ENCODE measurements at regions not wholly inside any gene's neighbourhood (a gene's known extent, or its start where the extent isn't known, plus 50 kb on each side); places are given as distances from the start of the nearest gene placed in this dataset.

DNA sequence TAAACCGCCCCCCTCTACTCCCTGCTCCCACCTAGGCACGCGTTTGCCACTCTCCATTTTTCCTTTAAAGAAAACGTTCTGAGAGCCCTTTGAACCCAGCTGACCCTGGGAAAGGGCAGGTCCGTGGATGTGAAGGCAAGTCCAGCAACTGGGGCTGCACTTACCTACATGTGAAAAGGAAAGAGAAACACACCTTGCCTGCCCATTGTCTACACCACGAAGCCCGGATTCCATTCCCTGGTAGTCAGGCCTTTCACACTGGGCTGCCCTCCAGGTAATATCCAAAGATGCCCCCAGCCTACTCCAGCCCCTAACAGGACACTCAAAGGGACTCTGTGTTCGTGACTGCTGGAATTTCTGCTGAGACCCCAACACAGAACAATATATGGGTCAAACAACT, 94.4 kb downstream of the CD83 start (continued):
- TF ChIP-seq, protein P1, sequence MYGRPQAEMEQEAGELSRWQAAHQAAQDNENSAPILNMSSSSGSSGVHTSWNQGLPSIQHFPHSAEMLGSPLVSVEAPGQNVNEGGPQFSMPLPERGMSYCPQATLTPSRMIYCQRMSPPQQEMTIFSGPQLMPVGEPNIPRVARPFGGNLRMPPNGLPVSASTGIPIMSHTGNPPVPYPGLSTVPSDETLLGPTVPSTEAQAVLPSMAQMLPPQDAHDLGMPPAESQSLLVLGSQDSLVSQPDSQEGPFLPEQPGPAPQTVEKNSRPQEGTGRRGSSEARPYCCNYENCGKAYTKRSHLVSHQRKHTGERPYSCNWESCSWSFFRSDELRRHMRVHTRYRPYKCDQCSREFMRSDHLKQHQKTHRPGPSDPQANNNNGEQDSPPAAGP (tag by site-specific recombination; IDR thresholded peaks at IDR 0.05), result no peak
- TF ChIP-seq, protein P2, sequence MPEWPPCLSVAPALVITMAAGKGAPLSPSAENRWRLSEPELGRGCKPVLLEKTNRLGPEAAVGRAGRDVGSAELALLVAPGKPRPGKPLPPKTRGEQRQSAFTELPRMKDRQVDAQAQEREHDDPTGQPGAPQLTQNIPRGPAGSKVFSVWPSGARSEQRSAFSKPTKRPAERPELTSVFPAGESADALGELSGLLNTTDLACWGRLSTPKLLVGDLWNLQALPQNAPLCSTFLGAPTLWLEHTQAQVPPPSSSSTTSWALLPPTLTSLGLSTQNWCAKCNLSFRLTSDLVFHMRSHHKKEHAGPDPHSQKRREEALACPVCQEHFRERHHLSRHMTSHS (tag by site-specific recombination; IDR thresholded peaks at IDR 0.05), result no peak
- TF ChIP-seq, protein P3, sequence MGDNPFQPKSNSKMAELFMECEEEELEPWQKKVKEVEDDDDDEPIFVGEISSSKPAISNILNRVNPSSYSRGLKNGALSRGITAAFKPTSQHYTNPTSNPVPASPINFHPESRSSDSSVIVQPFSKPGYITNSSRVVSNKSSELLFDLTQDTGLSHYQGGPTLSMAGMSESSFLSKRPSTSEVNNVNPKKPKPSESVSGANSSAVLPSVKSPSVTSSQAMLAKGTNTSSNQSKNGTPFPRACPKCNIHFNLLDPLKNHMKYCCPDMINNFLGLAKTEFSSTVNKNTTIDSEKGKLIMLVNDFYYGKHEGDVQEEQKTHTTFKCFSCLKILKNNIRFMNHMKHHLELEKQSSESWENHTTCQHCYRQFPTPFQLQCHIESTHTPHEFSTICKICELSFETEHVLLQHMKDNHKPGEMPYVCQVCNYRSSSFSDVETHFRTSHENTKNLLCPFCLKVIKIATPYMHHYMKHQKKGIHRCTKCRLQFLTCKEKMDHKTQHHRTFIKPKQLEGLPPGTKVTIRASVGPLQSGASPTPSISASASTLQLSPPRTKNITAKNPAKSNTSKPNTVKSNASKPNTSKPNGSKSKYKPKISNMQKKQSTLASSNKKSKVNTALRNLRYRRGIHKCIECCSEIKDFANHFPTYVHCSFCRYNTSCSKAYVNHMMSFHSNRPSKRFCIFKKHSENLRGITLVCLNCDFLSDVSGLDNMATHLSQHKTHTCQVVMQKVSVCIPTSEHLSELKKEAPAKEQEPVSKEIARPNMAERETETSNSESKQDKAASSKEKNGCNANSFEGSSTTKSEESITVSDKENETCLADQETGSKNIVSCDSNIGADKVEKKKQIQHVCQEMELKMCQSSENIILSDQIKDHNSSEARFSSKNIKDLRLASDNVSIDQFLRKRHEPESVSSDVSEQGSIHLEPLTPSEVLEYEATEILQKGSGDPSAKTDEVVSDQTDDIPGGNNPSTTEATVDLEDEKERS (tag by site-specific recombination; IDR thresholded peaks at IDR 0.05), result no peak
- TF ChIP-seq ZNF366 (tag by site-specific recombination; conservative IDR thresholded peaks at IDR 0.05) (no peak), ZNF132 (tag by site-specific recombination; IDR thresholded peaks at IDR 0.05; ENCODE audit: borderline replicate concordance) (no peak), ZFHX2 (tag by site-specific recombination; conservative IDR thresholded peaks at IDR 0.05) (no peak), ZNF354C (tag by site-specific recombination; IDR thresholded peaks at IDR 0.05; ENCODE audit: borderline replicate concordance, low read depth) (no peak), ZNF830 (tag by site-specific recombination; IDR thresholded peaks at IDR 0.05; ENCODE audit: low read depth) (no peak)
- TF ChIP-seq, protein P4, sequence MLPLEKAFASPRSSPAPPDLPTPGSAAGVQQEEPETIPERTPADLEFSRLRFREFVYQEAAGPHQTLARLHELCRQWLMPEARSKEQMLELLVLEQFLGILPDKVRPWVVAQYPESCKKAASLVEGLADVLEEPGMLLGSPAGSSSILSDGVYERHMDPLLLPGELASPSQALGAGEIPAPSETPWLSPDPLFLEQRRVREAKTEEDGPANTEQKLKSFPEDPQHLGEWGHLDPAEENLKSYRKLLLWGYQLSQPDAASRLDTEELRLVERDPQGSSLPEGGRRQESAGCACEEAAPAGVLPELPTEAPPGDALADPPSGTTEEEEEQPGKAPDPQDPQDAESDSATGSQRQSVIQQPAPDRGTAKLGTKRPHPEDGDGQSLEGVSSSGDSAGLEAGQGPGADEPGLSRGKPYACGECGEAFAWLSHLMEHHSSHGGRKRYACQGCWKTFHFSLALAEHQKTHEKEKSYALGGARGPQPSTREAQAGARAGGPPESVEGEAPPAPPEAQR (tag by site-specific recombination; IDR thresholded peaks at IDR 0.05), result no peak

DNA sequence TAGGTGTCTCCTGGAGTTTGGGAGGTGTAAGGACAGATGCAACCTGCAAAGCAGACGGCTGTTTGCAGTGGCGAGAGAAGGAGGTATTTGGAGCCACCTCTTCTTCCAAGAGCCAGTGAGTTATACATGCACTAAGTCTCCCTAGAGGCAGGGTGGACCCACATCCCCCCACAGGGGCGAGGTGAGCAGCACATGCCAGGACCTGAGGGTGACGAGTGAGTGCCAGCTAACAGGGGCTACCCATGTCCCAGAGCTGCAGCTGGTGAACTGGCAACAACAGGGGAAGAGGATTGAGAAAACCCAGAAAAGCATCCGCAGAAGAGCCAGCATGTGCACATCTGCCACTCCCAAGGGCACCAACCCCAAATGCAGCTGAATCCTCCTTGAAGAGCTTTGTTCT, 95.1 kb downstream of the CD83 start:
- POLR2A ChIA-PET, result interaction anchor here (0.6 kb wide), 1 partner anchor 731 kb away, joined by 4 read pairs; no protein-coding TSS in a partner anchor
- CTCF ChIA-PET, result no interaction called here

DNA sequence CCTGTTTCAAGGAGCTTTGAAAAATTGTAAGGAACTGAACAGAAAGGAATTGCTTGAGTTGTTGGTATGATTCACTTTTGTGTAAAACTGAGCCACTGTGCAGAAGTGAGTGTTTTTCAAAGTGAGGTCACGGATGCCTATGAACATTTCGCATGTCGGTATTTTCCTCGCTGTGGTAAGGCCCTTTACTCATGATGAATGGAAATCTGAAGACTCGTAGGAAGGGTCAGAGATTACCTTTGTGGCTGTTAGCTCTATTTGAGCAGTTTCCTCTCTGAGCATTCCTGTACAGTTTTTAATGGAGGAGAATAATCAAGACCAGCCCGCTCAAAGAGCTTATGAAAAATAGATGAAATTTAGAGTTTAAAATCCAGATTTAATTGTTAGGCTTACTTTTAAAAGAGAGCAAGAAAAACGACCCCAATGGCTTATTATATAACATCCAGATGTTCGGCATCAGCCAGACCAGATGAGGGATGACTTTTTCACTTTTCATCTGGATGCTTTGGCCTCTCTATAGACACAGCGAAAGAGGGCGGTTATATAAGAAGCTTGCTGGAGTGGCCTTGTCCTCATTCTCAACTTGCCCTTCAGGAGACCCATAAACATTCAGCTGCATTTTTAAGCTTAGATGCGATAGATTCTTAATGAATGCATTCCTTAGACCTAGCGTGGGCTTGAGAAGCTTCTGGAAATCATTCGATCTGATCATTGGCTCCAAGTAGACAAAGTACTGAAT, 99.5 kb downstream of the CD83 start:
- CTCF ChIA-PET, result interaction anchor here (0.6 to 1.5 kb wide), 6 partner anchors 100 to 1407 kb away, joined by 3 to 4 read pairs (median 3); no protein-coding TSS in a partner anchor

More for the DNA sequence above, 95.1 kb downstream of the CD83 start:
- no peak overlapping the region for H3K4me3 ChIP-seq (ENCODE audit: low read depth, low read length)
- peaks cover 7% of the 10 kb centered on the region; the same call in 1 of the 2 replicates for H3K4me1 ChIP-seq (ENCODE audit: control insufficient read depth, insufficient read depth, low read length)
- H3K9me3 ChIP-seq (ENCODE audit: control insufficient read depth, insufficient read depth, low read depth, low read length), result no peaks in the 10 kb centered on the region
- no peaks in the 10 kb centered on the region for H3K36me3 ChIP-seq (ENCODE audit: control insufficient read depth in 2 of 2, insufficient read depth in 1 of 2, low read length in 2 of 2)
- no peak overlapping the region for H3K27ac ChIP-seq (ENCODE audit: extremely low read depth, low read depth, low read length)
- TF ChIP-seq ZNF660 (tag by site-specific recombination; IDR thresholded peaks at IDR 0.05), result no peak
- no peak for TF ChIP-seq ZNF214 (tag by site-specific recombination; IDR thresholded peaks at IDR 0.05; ENCODE audit: borderline replicate concordance)
- TF ChIP-seq ZNF354C (tag by site-specific recombination; IDR thresholded peaks at IDR 0.05; ENCODE audit: borderline replicate concordance, low read depth), result no peak
- TF ChIP-seq ZNF776 (tag by site-specific recombination; IDR thresholded peaks at IDR 0.05; ENCODE audit: borderline replicate concordance), result no peak
- no peak for TF ChIP-seq SP2 (tag by site-specific recombination; IDR thresholded peaks at IDR 0.05)
- no peak for TF ChIP-seq HOXA7 (CRISPR knock-in tag; IDR thresholded peaks at IDR 0.05; ENCODE audit: borderline replicate concordance)
- TF ChIP-seq ZFP41 (tag by site-specific recombination; IDR thresholded peaks at IDR 0.05; ENCODE audit: borderline replicate concordance), result no peak
- TF ChIP-seq ZNF561 (tag by site-specific recombination; IDR thresholded peaks at IDR 0.05; ENCODE audit: borderline replicate concordance), result no peak
- TF ChIP-seq EGR2 (tag by site-specific recombination; IDR thresholded peaks at IDR 0.05; ENCODE audit: low read depth), result no peak
- no peak for TF ChIP-seq SETDB1 (IDR thresholded peaks at IDR 0.05; ENCODE audit: insufficient read length, low read length)
- TF ChIP-seq OVOL3 (tag by site-specific recombination; IDR thresholded peaks at IDR 0.05), result no peak
- TF ChIP-seq ZNF16 (tag by site-specific recombination; IDR thresholded peaks at IDR 0.05; ENCODE audit: low read depth), result no peak
- no peak for TF ChIP-seq ZNF404 (tag by site-specific recombination; IDR thresholded peaks at IDR 0.05)
- TF ChIP-seq ZSCAN16 (tag by site-specific recombination; IDR thresholded peaks at IDR 0.05), result no peak
- no peak for TF ChIP-seq ZNF785 (tag by site-specific recombination; IDR thresholded peaks at IDR 0.05)
- no peak for TF ChIP-seq ZNF670 (tag by site-specific recombination; IDR thresholded peaks at IDR 0.05; ENCODE audit: low read depth)

More for the DNA sequence above, 99.5 kb downstream of the CD83 start:
- POLR2A ChIA-PET, result no interaction called here
- H3K9me3 ChIP-seq (ENCODE audit: control insufficient read depth, insufficient read depth, low read depth, low read length), result no peaks in the 10 kb centered on the region
- no peaks in the 10 kb centered on the region for H3K36me3 ChIP-seq (ENCODE audit: control insufficient read depth in 2 of 2, insufficient read depth in 1 of 2, low read length in 2 of 2)
- H3K27ac ChIP-seq (ENCODE audit: extremely low read depth, low read depth, low read length), result no peak overlapping the region
- H3K4me3 ChIP-seq (ENCODE audit: low read depth, low read length), result no peak overlapping the region
- H3K4me1 ChIP-seq (ENCODE audit: control insufficient read depth, insufficient read depth, low read length), result no peaks in the 10 kb centered on the region
- TF ChIP-seq ZNF626 (tag by site-specific recombination; IDR thresholded peaks at IDR 0.05) (no peak), SP7 (tag by site-specific recombination; IDR thresholded peaks at IDR 0.05) (no peak), GLIS2 (tag by site-specific recombination; IDR thresholded peaks at IDR 0.05) (no peak), REPIN1 (tag by site-specific recombination; IDR thresholded peaks at IDR 0.05; ENCODE audit: low read depth) (no peak)
